Neural crest cell (in vitro differentiated cells): ENCODE measurements at regions not wholly inside any gene's neighbourhood (a gene's known extent, or its start where the extent isn't known, plus 50 kb on each side); places are given as distances from the start of the nearest gene placed in this dataset.

ENCODE experiments used
- DNase-seq: peaks from one replicate; pipeline ENCODE4 v3.0.0; 2021; ENCODE audit warnings: low read depth, mixed read lengths, low spot score
- H3K27ac Mint-ChIP-seq: one replicate; pipeline ENCODE4 v1.8.0; 2021; ENCODE audit warnings: mild to moderate bottlenecking, mixed read lengths; ENCODE audit not compliant: unreplicated experiment
- H3K27me3 Mint-ChIP-seq: 2 replicates; pipeline ENCODE4 v1.8.0; 2021; ENCODE audit warnings: low read depth, mild to moderate bottlenecking, mixed read lengths
- H3K36me3 Mint-ChIP-seq: 2 replicates; pipeline ENCODE4 v1.8.0; 2021; ENCODE audit warnings: low read depth, mild to moderate bottlenecking, mixed read lengths
- H3K4me1 Mint-ChIP-seq: 2 replicates; pipeline ENCODE4 v1.8.0; 2021; ENCODE audit warnings: mixed read lengths
- H3K4me3 Mint-ChIP-seq: one replicate; pipeline ENCODE4 v1.8.0; 2021; ENCODE audit warnings: mild to moderate bottlenecking, mixed read lengths
- H3K9me3 Mint-ChIP-seq: 2 replicates; pipeline ENCODE4 v1.8.0; 2021; ENCODE audit warnings: mixed read lengths
- TF ChIP-seq, protein P1 (sequence below): fragments of 200-600 bp; sonication (generic); conservative IDR thresholded peaks from 2 replicates; pipeline ENCODE4 v1.5.0; 2021; ENCODE audit warnings: antibody characterized with exemption, mild to moderate bottlenecking

DNA sequence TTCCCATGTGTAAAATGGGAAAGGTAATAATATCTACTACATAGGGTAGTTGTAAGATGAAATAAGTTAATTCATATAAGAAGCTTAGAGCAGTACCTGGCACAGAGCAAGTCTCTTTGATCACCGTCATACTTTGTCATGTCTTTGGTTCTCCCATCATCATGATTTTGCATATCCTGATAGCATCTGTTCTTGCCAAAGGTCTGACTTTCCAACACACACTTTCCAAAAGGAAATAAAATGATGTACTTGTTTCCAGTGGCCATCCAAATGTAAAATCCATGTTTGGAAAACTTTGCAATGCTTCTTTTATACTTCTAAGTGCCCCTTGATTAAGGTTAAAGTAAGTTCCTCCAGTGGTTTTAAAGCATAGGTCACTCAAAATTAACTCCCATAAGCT is 266.9 kb upstream of the PTGER4 start:
- Mint-ChIP-seq H3K9me3 (peaks cover 2% of the 10 kb centered on the region), H3K36me3 (no peaks in the 10 kb centered on the region), H3K27me3 (no peaks in the 10 kb centered on the region), H3K4me3 (no peak overlapping the region), H3K27ac (no peak overlapping the region), H3K4me1 (no peaks in the 10 kb centered on the region)
- TF ChIP-seq, protein P1, sequence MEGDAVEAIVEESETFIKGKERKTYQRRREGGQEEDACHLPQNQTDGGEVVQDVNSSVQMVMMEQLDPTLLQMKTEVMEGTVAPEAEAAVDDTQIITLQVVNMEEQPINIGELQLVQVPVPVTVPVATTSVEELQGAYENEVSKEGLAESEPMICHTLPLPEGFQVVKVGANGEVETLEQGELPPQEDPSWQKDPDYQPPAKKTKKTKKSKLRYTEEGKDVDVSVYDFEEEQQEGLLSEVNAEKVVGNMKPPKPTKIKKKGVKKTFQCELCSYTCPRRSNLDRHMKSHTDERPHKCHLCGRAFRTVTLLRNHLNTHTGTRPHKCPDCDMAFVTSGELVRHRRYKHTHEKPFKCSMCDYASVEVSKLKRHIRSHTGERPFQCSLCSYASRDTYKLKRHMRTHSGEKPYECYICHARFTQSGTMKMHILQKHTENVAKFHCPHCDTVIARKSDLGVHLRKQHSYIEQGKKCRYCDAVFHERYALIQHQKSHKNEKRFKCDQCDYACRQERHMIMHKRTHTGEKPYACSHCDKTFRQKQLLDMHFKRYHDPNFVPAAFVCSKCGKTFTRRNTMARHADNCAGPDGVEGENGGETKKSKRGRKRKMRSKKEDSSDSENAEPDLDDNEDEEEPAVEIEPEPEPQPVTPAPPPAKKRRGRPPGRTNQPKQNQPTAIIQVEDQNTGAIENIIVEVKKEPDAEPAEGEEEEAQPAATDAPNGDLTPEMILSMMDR, result no peak
- DNase-seq, result no peak

DNA sequence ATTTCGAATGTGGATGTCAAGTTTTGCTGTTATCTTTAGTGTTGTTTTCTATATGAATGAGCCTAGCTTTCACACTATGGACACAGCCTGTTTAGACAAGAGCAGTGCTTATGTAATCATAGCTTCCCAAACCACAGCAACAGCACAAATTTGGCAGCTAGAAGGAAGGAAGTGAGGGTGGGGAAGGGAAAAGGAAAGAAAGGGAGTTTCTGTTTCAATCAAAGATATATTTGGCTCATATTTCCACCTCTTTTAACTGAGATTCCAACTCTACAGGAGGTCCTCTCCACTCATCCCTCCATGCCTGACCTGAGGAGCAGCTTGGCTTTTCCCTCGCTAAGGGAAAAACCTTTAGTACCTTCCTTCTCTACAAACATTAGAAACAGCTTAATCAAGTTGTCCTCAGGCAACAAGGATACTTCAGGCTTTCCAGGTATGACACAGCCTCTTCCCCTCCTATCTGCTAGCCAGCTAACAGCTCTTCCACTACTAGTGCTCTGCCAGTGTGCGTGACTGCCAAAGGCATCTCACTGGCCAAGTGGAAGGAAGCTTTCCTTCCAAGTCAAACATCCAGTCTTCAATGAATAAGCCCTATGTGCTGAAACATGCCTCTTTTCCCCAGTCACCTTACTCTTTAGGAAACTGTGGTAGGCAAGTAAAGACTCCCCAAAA is 268.6 kb upstream of the PTGER4 start:
- H3K4me1 Mint-ChIP-seq, result peaks cover 5% of the 10 kb centered on the region
- no peaks in the 10 kb centered on the region for H3K36me3 Mint-ChIP-seq
- DNase-seq, result no peak
- H3K9me3 Mint-ChIP-seq, result no peaks in the 10 kb centered on the region
- TF ChIP-seq, protein P1, result no peak
- H3K4me3 Mint-ChIP-seq, result no peak overlapping the region
- H3K27me3 Mint-ChIP-seq, result no peaks in the 10 kb centered on the region
- H3K27ac Mint-ChIP-seq, result no peak overlapping the region

DNA sequence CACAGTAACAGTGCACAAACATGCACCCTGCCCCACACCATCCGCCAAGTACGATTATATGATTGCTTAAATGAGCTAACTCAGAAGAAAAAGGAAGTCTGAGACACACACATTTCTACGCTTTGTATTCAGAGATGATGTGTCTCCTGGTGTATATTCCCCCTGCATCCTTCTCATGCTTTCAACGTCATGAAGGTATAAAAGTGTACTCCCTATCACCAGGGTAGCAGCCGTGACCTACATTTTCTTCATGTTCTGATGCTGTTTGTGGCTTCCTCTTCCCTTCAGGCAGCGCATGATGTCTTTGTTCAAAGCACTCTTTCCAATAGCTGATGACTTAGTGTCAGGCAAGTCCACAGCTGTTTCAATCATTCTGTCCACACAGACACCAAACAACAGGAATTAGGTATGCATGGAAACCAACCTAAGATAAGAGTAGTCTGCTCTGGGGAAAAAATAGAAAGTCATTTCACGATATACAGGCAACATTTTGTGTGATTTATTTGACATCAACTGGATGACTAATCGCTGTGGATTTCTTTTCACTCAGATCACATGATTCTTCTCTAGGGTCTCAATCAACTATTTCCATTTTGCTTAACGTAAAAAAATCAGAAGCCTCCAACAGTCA is 269.4 kb upstream of the PTGER4 start:
- H3K4me3 Mint-ChIP-seq, result no peak overlapping the region
- H3K9me3 Mint-ChIP-seq, result no peaks in the 10 kb centered on the region
- H3K27me3 Mint-ChIP-seq, result no peaks in the 10 kb centered on the region
- no peak overlapping the region for H3K27ac Mint-ChIP-seq
- TF ChIP-seq, protein P1, result no peak
- H3K36me3 Mint-ChIP-seq, result no peaks in the 10 kb centered on the region
- H3K4me1 Mint-ChIP-seq, result peaks cover 5% of the 10 kb centered on the region
- no peak for DNase-seq

DNA sequence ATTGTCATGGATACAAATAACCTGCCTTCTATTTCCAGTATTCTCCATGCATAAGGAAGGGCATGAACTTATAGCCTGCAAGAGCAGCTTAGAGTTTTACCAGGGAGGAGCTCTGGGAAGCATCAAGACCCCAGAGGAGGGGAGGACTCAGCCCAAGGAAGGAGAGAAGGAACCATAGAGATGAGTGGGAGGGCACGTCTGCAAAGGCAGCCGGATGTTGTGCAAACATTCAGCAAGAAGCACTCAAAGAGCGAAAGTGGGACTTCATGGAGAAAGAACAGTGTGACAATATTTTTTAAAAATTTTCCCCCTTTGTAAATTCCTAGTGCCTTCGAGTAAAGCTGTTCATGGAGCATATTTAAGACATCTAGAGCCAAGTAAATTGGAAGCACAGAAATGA is 270.1 kb upstream of the PTGER4 start:
- Mint-ChIP-seq H3K27me3 (no peaks in the 10 kb centered on the region), H3K36me3 (no peaks in the 10 kb centered on the region), H3K9me3 (no peaks in the 10 kb centered on the region), H3K4me1 (peaks cover 5% of the 10 kb centered on the region), H3K4me3 (no peak overlapping the region), H3K27ac (no peak overlapping the region)
- TF ChIP-seq, protein P1, result no peak
- DNase-seq, result no peak

DNA sequence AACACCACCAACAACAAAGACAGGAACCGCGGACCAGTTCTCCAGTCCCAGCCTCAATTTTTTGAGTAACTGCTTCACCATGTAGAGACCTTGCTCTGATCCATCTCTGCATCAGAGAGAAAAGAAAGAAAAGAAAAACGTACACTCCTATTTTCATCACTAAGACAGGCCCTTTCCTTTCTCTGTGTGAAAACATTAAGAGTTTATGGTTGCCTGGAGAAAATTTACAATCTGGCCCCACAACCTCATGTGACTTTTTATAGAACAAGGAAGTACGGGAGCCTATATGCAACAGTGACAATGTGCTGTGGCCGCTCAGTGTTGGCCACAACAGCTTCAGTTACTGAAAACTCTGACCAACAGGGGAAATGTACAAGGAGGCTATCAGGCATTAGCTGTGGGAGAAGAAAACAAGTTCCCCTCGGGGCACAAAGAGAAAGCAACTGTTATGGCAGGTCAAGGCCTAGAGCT is 272.9 kb upstream of the PTGER4 start:
- no peaks in the 10 kb centered on the region for H3K9me3 Mint-ChIP-seq
- DNase-seq, result no peak
- H3K27me3 Mint-ChIP-seq, result no peaks in the 10 kb centered on the region
- TF ChIP-seq, protein P1, result no peak
- no peaks in the 10 kb centered on the region for H3K36me3 Mint-ChIP-seq
- no peak overlapping the region for H3K27ac Mint-ChIP-seq
- no peak overlapping the region for H3K4me3 Mint-ChIP-seq
- peaks cover 9% of the 10 kb centered on the region for H3K4me1 Mint-ChIP-seq
